AG04449 (cell line): ENCODE measurements at regions not wholly inside any gene's neighbourhood (a gene's known extent, or its start where the extent isn't known, plus 50 kb on each side); places are given as distances from the start of the nearest gene placed in this dataset.
"Not testable (repeated sequence)": the region's sequence is repeated elsewhere in the genome, so short reads cannot be mapped to it uniquely, and the experiment has no call there.

Experiments used
- CTCF ChIA-PET: fragments of 350-600 bp; formaldehyde crosslinking; extraction: SDS; loops from one replicate; lab custom pipeline; 2021; ENCODE audit warnings: antibody characterized with exemption; lab: Yijun Ruan, JAX
- POLR2A ChIA-PET: fragments of 400-600, 350-600 bp; formaldehyde crosslinking; extraction: SDS; loops from one replicate; lab custom pipeline; 2020; ENCODE audit warnings: antibody characterized with exemption, inconsistent platforms; lab: Yijun Ruan, JAX
- DNase-seq: peaks from one replicate; pipeline ENCODE4 v3.0.0-alpha.2; 2010; ENCODE audit warnings: low read depth, low spot score
- H3K4me3 ChIP-seq: 2 replicates; pipeline ENCODE4 v1.5.1; 2011; ENCODE audit warnings: low read depth, mild to moderate bottlenecking, control low read depth, low read length
- CTCF ChIP-seq: IDR thresholded peaks from one replicate; pipeline ENCODE4 v1.5.1; 2011; ENCODE audit warnings: mild to moderate bottlenecking, moderate library complexity, low read length, control low read depth, inconsistent platforms; ENCODE audit not compliant: insufficient read depth; ENCODE audit errors: missing control alignments

- no peak for TF ChIP-seq CTCF
- DNase-seq, result no peak
- ChIA-PET POLR2A (no interaction called here), CTCF (interaction anchor here (1.5 to 4.5 kb wide), 2 partner anchors 10 to 13 kb away, joined by 3 to 18 read pairs; no protein-coding TSS in a partner anchor)
- no peak overlapping the region for H3K4me3 ChIP-seq
These were observed 64.2 kb upstream of the SELENOP start for GRCh38 chr5:42875785-42876374.

DNA sequence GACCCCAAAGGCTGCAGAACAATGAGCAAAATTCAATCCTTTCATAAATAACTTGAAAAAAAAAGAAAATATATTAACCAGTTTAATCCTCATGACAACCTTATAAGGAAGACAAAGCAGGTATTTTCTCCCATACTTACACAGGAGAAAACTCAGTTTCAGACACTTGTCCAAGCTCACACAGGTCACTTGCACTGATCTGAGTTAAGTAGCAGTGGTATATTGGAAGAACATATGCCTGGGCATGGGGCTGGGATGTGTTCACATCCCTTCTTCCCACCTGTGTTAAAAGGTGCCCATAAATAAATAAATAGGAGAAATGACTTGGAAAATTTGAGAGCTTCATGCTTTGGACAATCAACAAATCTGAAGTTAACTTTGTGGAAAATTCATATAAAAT, 63.5 kb upstream of the SELENOP start:
- ChIA-PET CTCF (interaction anchor here (1.5 to 4.5 kb wide), 2 partner anchors 10 to 14 kb away, joined by 3 to 18 read pairs; no protein-coding TSS in a partner anchor), POLR2A (no interaction called here)
- no peak for TF ChIP-seq CTCF
- no peak overlapping the region for H3K4me3 ChIP-seq
- DNase-seq, result no peak

- DNase-seq, result no peak
- no peak for TF ChIP-seq CTCF
- H3K4me3 ChIP-seq, result no peak overlapping the region
- ChIA-PET CTCF (interaction anchor here (1.5 to 4.5 kb wide), 2 partner anchors 11 to 14 kb away, joined by 3 to 18 read pairs; no protein-coding TSS in a partner anchor), POLR2A (no interaction called here)
These were observed 63.0 kb upstream of the SELENOP start for GRCh38 chr5:42874621-42875198.

DNA sequence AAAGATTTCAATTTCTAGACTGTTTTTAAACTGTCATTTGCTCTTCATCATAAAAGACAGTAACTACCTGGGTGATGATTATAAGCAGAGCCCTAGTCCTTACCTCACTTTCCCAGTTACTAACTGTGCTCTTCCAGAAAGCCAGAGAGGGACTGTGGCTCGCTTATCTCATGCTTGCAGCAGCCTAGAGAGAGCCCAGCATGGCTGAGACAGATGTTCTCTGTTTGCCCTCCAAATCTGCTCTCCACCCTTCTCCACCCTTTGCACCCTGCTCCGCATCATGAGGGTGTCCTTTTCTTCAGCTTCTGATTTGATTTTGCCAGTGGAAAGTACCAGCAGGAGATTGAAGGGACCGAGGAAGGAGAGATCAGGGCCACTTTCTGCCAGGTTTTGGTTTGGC, 61.2 kb upstream of the SELENOP start:
- ChIA-PET POLR2A (no interaction called here), CTCF (interaction anchor here (4.5 kb wide), 1 partner anchor 16 kb away, joined by 18 read pairs; no protein-coding TSS in a partner anchor)
- TF ChIP-seq CTCF, result no peak

GRCh38 chr5:42870882-42871418, 59.3 kb upstream of the SELENOP start:
- ChIA-PET CTCF (interaction anchor here (2.7 kb wide), 1 partner anchor 19 kb away, joined by 8 read pairs; no protein-coding TSS in a partner anchor), POLR2A (no interaction called here)
- no peak for DNase-seq
- no peak overlapping the region for H3K4me3 ChIP-seq
- TF ChIP-seq CTCF, result no peak

More for the DNA sequence above, 61.2 kb upstream of the SELENOP start:
- H3K4me3 ChIP-seq, result no peak overlapping the region
- no peak for DNase-seq

GRCh38 chr5:42868417-42868816, 56.7 kb upstream of the SELENOP start:
- POLR2A ChIA-PET, DNase-seq, CTCF ChIA-PET, H3K4me3 ChIP-seq: not testable (repeated sequence)

- POLR2A ChIA-PET, H3K4me3 ChIP-seq, DNase-seq, CTCF ChIA-PET: not testable (repeated sequence)
These were observed 53.1 kb upstream of the SELENOP start for GRCh38 chr5:42864749-42865148.
